Kidney (tissue), 13 donors: ENCODE measurements at regions not wholly inside any gene's neighbourhood (a gene's known extent, or its start where the extent isn't known, plus 50 kb on each side); places are given as distances from the start of the nearest gene placed in this dataset.

Source experiments
- DNase-seq, 5 donors: peaks; one replicate each; pipeline ENCODE4 v3.0.0-alpha.2; 2013 to 2020
- FAIRE-seq: peaks from 2 replicates; lab custom pipeline; 2012; peaks lifted over from hg19 to GRCh38; lab: Jason Lieb, UNC
- H3K27ac ChIP-seq, 2 donors: one replicate each; pipeline ENCODE4 v1.7.0; 2013; ENCODE audit warnings: low read depth in 2 of 2, low read length in 2 of 2, inconsistent platforms in 1 of 2
- H3K27me3 ChIP-seq: one replicate; pipeline ENCODE4 v1.7.1; 2013; ENCODE audit warnings: low read length, inconsistent platforms; ENCODE audit not compliant: control insufficient read depth, insufficient read depth
- H3K36me3 ChIP-seq, 3 donors: one replicate each; pipeline versions ENCODE4 v1.7.0 to v1.7.1; 2013; ENCODE audit warnings: low read length in 3 of 3, control low read depth in 1 of 3, inconsistent platforms in 1 of 3; ENCODE audit not compliant: insufficient read depth in 3 of 3, control insufficient read depth in 2 of 3
- H3K4me1 ChIP-seq, 3 donors: one replicate each; pipeline versions ENCODE4 v1.7.0 to v1.7.1; 2013; ENCODE audit warnings: low read length in 3 of 3, inconsistent platforms in 1 of 3, low read depth in 1 of 3; ENCODE audit not compliant: control insufficient read depth in 2 of 3, insufficient read depth in 2 of 3
- H3K4me3 ChIP-seq, 3 donors: one replicate each; pipeline versions ENCODE4 v1.7.0 to v1.8.1; 2013; ENCODE audit warnings: low read length in 3 of 3, control low read depth in 1 of 3, inconsistent platforms in 1 of 3
- H3K9ac ChIP-seq, 3 donors: one replicate each; pipeline versions ENCODE4 v1.7.0 to v1.7.1; 2013; ENCODE audit warnings: low read length in 3 of 3, control low read depth in 1 of 3, inconsistent platforms in 1 of 3
- H3K9me3 ChIP-seq, 3 donors: one replicate each; pipeline versions ENCODE4 v1.7.0 to v1.7.1; 2013; ENCODE audit warnings: low read length in 3 of 3, control low read depth in 1 of 3, inconsistent platforms in 1 of 3; ENCODE audit not compliant: control insufficient read depth in 2 of 3, insufficient read depth in 1 of 3
- CTCF ChIP-seq: IDR thresholded peaks from 3 replicates; pipeline ENCODE4 v1.5.1; 2012; ENCODE audit warnings: mild to moderate bottlenecking, moderate library complexity, borderline replicate concordance; ENCODE audit not compliant: insufficient read depth; ENCODE audit errors: extremely low read depth
- intact Hi-C: fragments of 100-400 bp; cut with DNase I; formaldehyde crosslinking; loops from one replicate; pipeline ENCODE4 v1.11.1; 2022
- donor health status: control.
- donor health status: control.
- donor health status: control.
- donor health status: control.
- donor health status: control.
- donor health status: DM: yes; HTN: yes; CAD: no.
- donor health status: Normal renal cell carcinoma (clear cell type).

- intact Hi-C loops, result no loop called here
- H3K9me3 ChIP-seq, result no peaks in the 10 kb centered on the region
- no peak overlapping the region for H3K4me3 ChIP-seq
- H3K27me3 ChIP-seq, result no peaks in the 10 kb centered on the region
- H3K36me3 ChIP-seq, result no peaks in the 10 kb centered on the region
- TF ChIP-seq CTCF, result no peak
- no peak for DNase-seq
- no peak overlapping the region for H3K9ac ChIP-seq
- FAIRE-seq, result no peak
- no peak overlapping the region for H3K27ac ChIP-seq
- H3K4me1 ChIP-seq, result peaks cover 0 to 7% (median 0%) of the 10 kb centered on the region in 3 donors
These were observed 186.2 kb downstream of the SNX18 start for GRCh38 chr5:54703565-54704255.

- Histone ChIP-seq H3K9me3 (no peaks in the 10 kb centered on the region), H3K4me1 (peaks cover 0 to 7% (median 0%) of the 10 kb centered on the region in 3 donors), H3K36me3 (no peaks in the 10 kb centered on the region), H3K27me3 (no peaks in the 10 kb centered on the region), H3K27ac (no peak overlapping the region), H3K4me3 (no peak overlapping the region), H3K9ac (no peak overlapping the region)
- no peak for TF ChIP-seq CTCF
- intact Hi-C loops, result no loop called here
- FAIRE-seq (no peak), DNase-seq (peak in 1 of 5 donors; percentile 66)
These were observed 185.6 kb downstream of the SNX18 start for GRCh38 chr5:54703133-54703532.

- peaks cover 0 to 7% (median 0%) of the 10 kb centered on the region in 3 donors for H3K4me1 ChIP-seq
- H3K4me3 ChIP-seq, result no peak overlapping the region
- H3K27me3 ChIP-seq, result no peaks in the 10 kb centered on the region
- TF ChIP-seq CTCF, result no peak
- no peak overlapping the region for H3K27ac ChIP-seq
- DNase-seq (no peak), FAIRE-seq (no peak)
- no peak overlapping the region for H3K9ac ChIP-seq
- intact Hi-C loops, result no loop called here
- H3K36me3 ChIP-seq, result no peaks in the 10 kb centered on the region
- H3K9me3 ChIP-seq, result no peaks in the 10 kb centered on the region
These were observed 184.9 kb downstream of the SNX18 start for GRCh38 chr5:54702470-54702869.
